ENCODE measurements at regions not wholly inside any gene's neighbourhood (a gene's known extent, or its start where the extent isn't known, plus 50 kb on each side); places are given as distances from the start of the nearest gene placed in this dataset.

DNA sequence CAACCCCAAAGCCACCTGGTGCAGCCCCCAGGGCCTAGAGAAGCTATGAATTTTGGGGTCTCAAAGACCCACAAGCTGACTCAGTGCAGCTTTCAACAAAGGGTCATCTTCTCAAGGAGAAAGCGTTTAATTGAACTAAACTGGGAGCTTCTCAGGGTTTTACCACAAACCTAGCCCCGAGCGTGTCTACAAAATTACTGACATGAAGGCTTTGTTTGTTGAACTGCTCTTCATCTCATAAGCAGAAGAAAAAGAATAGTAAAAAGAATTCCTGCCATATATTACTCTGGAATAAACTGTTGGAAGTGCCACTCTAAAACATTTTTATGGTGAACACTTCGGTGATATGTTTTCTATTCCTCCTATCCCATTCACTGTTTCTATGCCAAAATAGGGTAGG lies 50.8 kb upstream of the INCENP start:
- Mint-ChIP-seq H3K27ac (no peak overlapping the region), H3K36me3 (no peaks in the 10 kb centered on the region), H3K9me3 (no peaks in the 10 kb centered on the region), H3K4me3 (no peak overlapping the region), H3K27me3 (peaks cover 4% of the 10 kb centered on the region), H3K4me1 (ENCODE audit: low read depth) (peaks cover 15% of the 10 kb centered on the region)
- DNase-seq: no peak
- ChIA-PET POLR2A (no interaction called here), CTCF (interaction anchor here (0.7 to 2.1 kb wide), 3 partner anchors 8 to 176 kb away, joined by 3 to 17 read pairs (median 5); no protein-coding TSS in a partner anchor)
- intact Hi-C loops (cut with micrococcal nuclease): no loop called here

DNA sequence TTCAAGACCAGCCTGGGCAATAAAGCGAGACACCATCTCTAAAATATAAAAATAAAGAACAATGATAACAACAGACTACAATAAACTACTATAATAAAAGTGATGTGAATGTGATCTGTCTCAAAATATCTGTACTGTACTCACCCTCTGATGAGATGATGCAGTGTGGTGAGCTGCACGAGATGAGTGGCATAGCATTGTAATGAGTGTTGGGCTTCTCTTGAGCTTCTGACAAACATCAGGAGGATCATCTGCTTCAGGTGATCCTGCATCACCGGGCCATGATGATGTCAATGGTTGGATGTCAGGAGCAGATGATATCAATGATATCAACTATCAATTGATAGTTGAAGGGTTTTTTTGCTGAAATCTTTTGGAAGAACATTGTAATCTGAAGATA lies 52.4 kb upstream of the INCENP start:
- Mint-ChIP-seq H3K4me3 (no peak overlapping the region), H3K9me3 (no peaks in the 10 kb centered on the region), H3K36me3 (no peaks in the 10 kb centered on the region), H3K27me3 (peaks cover 4% of the 10 kb centered on the region), H3K27ac (no peak overlapping the region), H3K4me1 (ENCODE audit: low read depth) (peaks cover 15% of the 10 kb centered on the region)
- DNase-seq: peak; percentile 20
- ChIA-PET CTCF (interaction anchor here (0.9 to 1.0 kb wide), 2 partner anchors 10 to 11 kb away, joined by 3 read pairs; no protein-coding TSS in a partner anchor), POLR2A (no interaction called here)
- intact Hi-C loops (cut with micrococcal nuclease): no loop called here

GRCh38 chr11:62069986-62070919 lies 53.6 kb upstream of the INCENP start:
- Mint-ChIP-seq H3K27ac (no peak overlapping the region), H3K27me3 (peaks cover 4% of the 10 kb centered on the region), H3K4me3 (no peak overlapping the region), H3K4me1 (ENCODE audit: low read depth) (peaks cover 15% of the 10 kb centered on the region), H3K36me3 (no peaks in the 10 kb centered on the region), H3K9me3 (no peaks in the 10 kb centered on the region)
- intact Hi-C loops (cut with micrococcal nuclease): loop anchor here (1.0 kb wide), 1 partner anchor 47 kb away; no protein-coding TSS in a partner anchor
- no peak for DNase-seq
- POLR2A ChIA-PET: no interaction called here
- CTCF ChIA-PET: interaction anchor here (1.4 to 3.7 kb wide), 2 partner anchors 11 to 171 kb away, joined by 4 to 23 read pairs; no protein-coding TSS in a partner anchor

DNA sequence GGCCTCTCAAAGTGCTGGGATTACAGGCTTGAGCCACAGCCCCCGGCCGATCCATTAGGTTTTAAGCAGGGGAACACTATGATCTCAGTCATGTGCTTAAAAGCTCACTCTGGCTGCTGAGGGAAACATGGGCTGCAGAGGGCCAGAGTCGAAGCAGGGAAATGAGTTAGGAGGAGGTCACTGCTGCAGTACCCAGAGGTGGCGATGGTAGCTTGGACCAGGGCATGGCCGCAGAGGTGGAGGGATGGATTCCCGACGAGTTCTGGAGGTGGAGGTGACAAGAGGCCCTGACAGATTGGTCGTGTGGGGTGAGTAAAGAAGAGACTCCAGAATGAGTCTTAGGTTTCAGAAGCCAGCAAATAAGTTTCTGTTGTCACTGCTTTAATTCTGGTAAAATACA lies 54.4 kb upstream of the INCENP start:
- CTCF ChIA-PET: interaction anchor here (0.7 to 3.7 kb wide), 3 partner anchors 12 to 254 kb away, joined by 3 to 23 read pairs (median 4); no protein-coding TSS in a partner anchor
- no peaks in the 10 kb centered on the region for H3K9me3 Mint-ChIP-seq
- no peak overlapping the region for H3K4me3 Mint-ChIP-seq
- peaks cover 4% of the 10 kb centered on the region for H3K27me3 Mint-ChIP-seq
- POLR2A ChIA-PET: no interaction called here
- H3K36me3 Mint-ChIP-seq: no peaks in the 10 kb centered on the region
- DNase-seq: peak; percentile 34
- intact Hi-C loops (cut with micrococcal nuclease): loop anchor here (1.0 kb wide), 1 partner anchor 46 kb away; no protein-coding TSS in a partner anchor
- peaks cover 15% of the 10 kb centered on the region for H3K4me1 Mint-ChIP-seq (ENCODE audit: low read depth)
- H3K27ac Mint-ChIP-seq: no peak overlapping the region

DNA sequence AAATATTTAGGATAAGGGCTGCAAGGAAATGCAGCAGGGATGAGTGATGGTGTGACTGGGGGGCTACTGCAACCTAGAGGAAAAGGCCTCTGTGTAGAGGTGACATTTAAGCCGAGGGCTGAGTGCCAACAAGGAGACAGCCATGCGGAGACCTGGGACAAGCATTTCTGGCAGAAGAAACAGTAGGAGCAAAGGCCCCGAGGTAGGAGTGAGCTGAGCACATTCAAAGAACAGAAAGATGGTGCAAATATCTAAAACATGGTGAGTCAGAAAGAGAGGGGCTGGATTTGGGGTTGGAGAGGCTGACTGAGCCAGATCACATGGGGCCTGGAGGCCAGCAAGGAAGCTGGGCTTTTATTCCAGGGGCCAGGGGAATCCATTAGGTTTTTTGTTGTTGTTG lies 55.1 kb upstream of the INCENP start:
- intact Hi-C loops (cut with micrococcal nuclease): loop anchor here (1.0 kb wide), 1 partner anchor 45 kb away; no protein-coding TSS in a partner anchor

DNA sequence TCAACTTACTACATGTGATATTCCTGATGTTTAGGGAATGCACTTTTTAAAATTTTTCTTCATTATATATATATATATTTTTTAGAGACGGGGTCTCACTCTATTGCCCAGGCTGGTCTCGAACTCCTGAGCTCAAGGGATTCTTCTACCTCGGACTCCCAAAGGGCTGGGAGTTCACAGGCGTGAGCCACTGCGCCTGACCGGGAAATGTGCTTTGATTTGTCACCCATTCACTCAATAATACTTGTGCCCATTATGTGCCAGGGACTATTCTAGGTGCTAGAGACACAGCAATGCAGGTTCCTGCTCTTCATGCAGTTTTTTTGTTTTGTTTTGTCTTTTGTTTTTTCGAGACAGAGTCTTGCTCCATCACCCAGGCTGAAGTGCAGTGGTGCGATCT lies 56.1 kb upstream of the INCENP start:
- no peak overlapping the region for H3K27ac Mint-ChIP-seq
- H3K36me3 Mint-ChIP-seq: no peaks in the 10 kb centered on the region
- H3K9me3 Mint-ChIP-seq: no peaks in the 10 kb centered on the region
- intact Hi-C loops (cut with micrococcal nuclease): no loop called here
- H3K4me3 Mint-ChIP-seq: no peak overlapping the region
- no peak for DNase-seq
- peaks cover 15% of the 10 kb centered on the region for H3K4me1 Mint-ChIP-seq (ENCODE audit: low read depth)
- ChIA-PET CTCF (interaction anchor here (0.6 to 3.7 kb wide), 2 partner anchors 14 to 217 kb away, joined by 3 to 23 read pairs; no protein-coding TSS in a partner anchor), POLR2A (no interaction called here)
- H3K27me3 Mint-ChIP-seq: peaks cover 4% of the 10 kb centered on the region

More for the DNA sequence above, 55.1 kb upstream of the INCENP start:
- ChIA-PET POLR2A (no interaction called here), CTCF (interaction anchor here (0.7 to 3.7 kb wide), 2 partner anchors 13 to 253 kb away, joined by 3 to 23 read pairs; no protein-coding TSS in a partner anchor)
- H3K36me3 Mint-ChIP-seq: no peaks in the 10 kb centered on the region
- no peak overlapping the region for H3K27ac Mint-ChIP-seq
- H3K27me3 Mint-ChIP-seq: peaks cover 4% of the 10 kb centered on the region
- DNase-seq: no peak
- H3K4me3 Mint-ChIP-seq: no peak overlapping the region
- no peaks in the 10 kb centered on the region for H3K9me3 Mint-ChIP-seq
- H3K4me1 Mint-ChIP-seq (ENCODE audit: low read depth): peaks cover 15% of the 10 kb centered on the region

- peaks cover 6% of the 10 kb centered on the region for H3K4me1 Mint-ChIP-seq (ENCODE audit: low read depth)
- ChIA-PET POLR2A (no interaction called here), CTCF (interaction anchor here (0.8 to 2.3 kb wide), 3 partner anchors 18 to 346 kb away, joined by 3 to 11 read pairs (median 6); no protein-coding TSS in a partner anchor)
- H3K27ac Mint-ChIP-seq: no peak overlapping the region
- DNase-seq: no peak
- intact Hi-C loops (cut with micrococcal nuclease): no loop called here
- H3K9me3 Mint-ChIP-seq: no peaks in the 10 kb centered on the region
- no peaks in the 10 kb centered on the region for H3K36me3 Mint-ChIP-seq
- H3K27me3 Mint-ChIP-seq: peaks cover 4% of the 10 kb centered on the region
- H3K4me3 Mint-ChIP-seq: no peak overlapping the region
Observed at GRCh38 chr11:62064221-62064620, 59.6 kb upstream of the INCENP start.

DNA sequence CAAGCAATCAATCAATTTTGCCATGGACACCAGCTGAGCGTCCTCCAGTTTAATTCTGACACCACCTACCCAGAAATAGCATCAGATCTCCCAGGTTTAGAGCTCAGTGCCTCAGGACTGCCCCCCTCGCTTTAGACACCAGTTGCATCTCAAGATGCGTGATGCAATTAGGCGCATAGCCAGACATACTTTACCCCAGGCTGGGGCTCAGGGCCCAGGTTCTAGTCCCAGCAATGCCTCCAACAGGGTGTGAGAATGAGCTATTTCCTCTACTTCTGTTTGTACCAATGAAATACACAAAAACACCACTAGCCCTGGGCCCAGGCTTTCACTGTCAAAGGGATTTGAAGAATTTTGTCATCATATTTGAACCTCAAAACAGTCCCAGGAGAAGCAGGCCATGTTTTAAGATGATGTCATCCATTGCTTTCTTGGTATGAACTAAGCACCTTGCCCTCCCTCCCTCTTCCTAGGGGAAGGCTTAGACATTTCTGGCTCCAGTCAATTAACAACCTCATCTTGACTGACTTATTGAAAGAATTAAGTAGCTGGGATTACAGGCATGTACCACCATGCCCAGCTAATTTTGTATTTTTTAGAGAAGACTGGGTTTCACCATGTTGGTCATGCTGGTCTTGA lies 61.5 kb upstream of the INCENP start:
- intact Hi-C loops (cut with micrococcal nuclease): no loop called here
- H3K4me1 Mint-ChIP-seq (ENCODE audit: low read depth): no peaks in the 10 kb centered on the region
- H3K27ac Mint-ChIP-seq: no peak overlapping the region
- POLR2A ChIA-PET: no interaction called here
- H3K9me3 Mint-ChIP-seq: no peaks in the 10 kb centered on the region
- H3K27me3 Mint-ChIP-seq: no peaks in the 10 kb centered on the region
- no peaks in the 10 kb centered on the region for H3K36me3 Mint-ChIP-seq
- no peak for DNase-seq
- H3K4me3 Mint-ChIP-seq: no peak overlapping the region
- CTCF ChIA-PET: interaction anchor here (1.0 to 2.3 kb wide), 2 partner anchors 20 to 164 kb away, joined by 6 to 11 read pairs; no protein-coding TSS in a partner anchor

DNA sequence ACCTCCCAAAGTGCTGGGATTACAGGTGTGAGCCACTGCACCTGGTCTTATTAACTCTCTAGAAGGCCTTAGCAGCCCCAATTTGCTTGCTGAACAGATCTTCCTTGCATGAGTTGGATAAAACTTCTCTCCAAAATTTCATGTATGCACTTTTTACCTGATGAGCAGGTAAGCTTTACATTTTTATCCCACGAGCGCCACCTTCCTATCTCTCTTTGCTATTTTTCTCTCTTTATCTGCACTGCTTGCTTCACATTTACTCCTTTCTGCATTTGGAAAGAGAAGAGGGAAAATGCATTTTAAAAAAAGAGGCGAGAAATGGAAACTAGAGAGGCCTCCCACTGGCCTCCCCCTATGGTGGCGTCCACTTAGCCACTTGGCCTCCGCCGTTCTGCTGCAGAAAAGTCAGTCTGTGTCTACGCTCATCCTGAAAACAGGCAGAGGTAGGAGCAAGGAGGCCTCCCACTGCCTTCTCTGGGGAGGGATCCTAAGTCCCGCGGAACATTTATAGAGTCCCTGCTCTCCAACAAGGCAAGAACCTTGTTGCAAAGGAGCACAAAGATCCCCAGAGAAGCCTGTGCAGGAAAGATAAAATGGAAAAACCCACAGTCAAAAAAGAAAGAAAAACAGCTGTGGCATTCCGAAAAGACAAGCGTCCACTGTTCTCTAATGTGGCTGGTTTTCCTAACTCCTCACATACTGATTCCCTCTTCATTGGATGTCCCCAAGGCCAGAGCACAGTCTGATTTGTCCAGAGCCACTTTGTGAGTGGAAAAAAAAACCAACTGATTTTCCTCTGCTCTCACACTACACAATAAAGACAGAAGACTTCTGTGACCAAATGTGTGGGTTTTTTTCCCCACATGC lies 62.2 kb upstream of the INCENP start:
- H3K4me3 Mint-ChIP-seq: no peak overlapping the region
- no peaks in the 10 kb centered on the region for H3K36me3 Mint-ChIP-seq
- no peak overlapping the region for H3K27ac Mint-ChIP-seq
- no peak for DNase-seq
- no peaks in the 10 kb centered on the region for H3K9me3 Mint-ChIP-seq
- intact Hi-C loops (cut with micrococcal nuclease): no loop called here
- ChIA-PET CTCF (interaction anchor here (2.3 kb wide), 1 partner anchor 20 kb away, joined by 11 read pairs; no protein-coding TSS in a partner anchor), POLR2A (no interaction called here)
- H3K4me1 Mint-ChIP-seq (ENCODE audit: low read depth): no peaks in the 10 kb centered on the region
- H3K27me3 Mint-ChIP-seq: no peaks in the 10 kb centered on the region

- Mint-ChIP-seq H3K4me3 (no peak overlapping the region), H3K27ac (no peak overlapping the region), H3K9me3 (no peaks in the 10 kb centered on the region), H3K27me3 (peaks cover 2% of the 10 kb centered on the region), H3K36me3 (no peaks in the 10 kb centered on the region), H3K4me1 (ENCODE audit: low read depth) (no peaks in the 10 kb centered on the region)
- intact Hi-C loops (cut with micrococcal nuclease): no loop called here
- ChIA-PET CTCF (no interaction called here), POLR2A (no interaction called here)
- DNase-seq: no peak
Observed at GRCh38 chr11:62057069-62057468, 66.7 kb upstream of the INCENP start.

DNA sequence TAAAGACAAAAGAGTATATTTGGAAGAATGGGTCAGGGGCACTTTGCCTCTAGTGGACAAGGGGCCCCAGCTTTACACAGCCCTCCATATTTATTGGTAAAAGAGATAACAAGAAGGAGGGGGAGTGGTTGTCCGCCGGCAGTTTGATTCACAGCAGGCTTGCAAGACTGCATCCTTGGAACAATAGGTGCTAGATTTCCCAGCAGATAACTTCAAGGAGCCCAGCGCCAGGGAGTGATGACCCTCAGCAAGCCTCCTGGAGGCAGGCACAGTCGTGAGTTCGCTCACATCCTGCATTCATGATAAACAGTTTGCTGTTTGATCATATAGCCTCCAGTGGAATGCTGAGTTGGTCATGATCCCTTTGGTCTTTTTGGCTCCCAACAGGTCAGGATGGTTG lies 67.8 kb upstream of the INCENP start:
- intact Hi-C loops (cut with micrococcal nuclease): no loop called here
- DNase-seq: no peak
- Mint-ChIP-seq H3K27ac (no peak overlapping the region), H3K9me3 (no peaks in the 10 kb centered on the region), H3K4me1 (ENCODE audit: low read depth) (no peaks in the 10 kb centered on the region), H3K36me3 (no peaks in the 10 kb centered on the region), H3K4me3 (no peak overlapping the region), H3K27me3 (peaks cover 3% of the 10 kb centered on the region)
- CTCF ChIA-PET: no interaction called here
- POLR2A ChIA-PET: no interaction called here

All from activated CD4-positive, alpha-beta memory T cell treated with anti-CD3 and anti-CD28 coated beads for 36 hours (primary cell).